Pancreas (tissue), 10 donors: ENCODE measurements at regions not wholly inside any gene's neighbourhood (a gene's known extent, or its start where the extent isn't known, plus 50 kb on each side); places are given as distances from the start of the nearest gene placed in this dataset.

Experiments
- ATAC-seq, 4 donors: fragments of 200-7000 bp; cut with Tn5 transposase; one replicate each; pipeline versions ENCODE4 v1.8.0 to v1.9.1; 2020; ENCODE audit warnings: mild to moderate bottlenecking in 4 of 4, moderate library complexity in 4 of 4
- DNase-seq, 6 donors: peaks; one replicate each; pipeline ENCODE4 v3.0.0-alpha.2; 2020
- FAIRE-seq: peaks from 2 replicates; lab custom pipeline; 2012; peaks lifted over from hg19 to GRCh38; lab: Jason Lieb, UNC
- H3K27ac ChIP-seq, 4 donors: fragments of 200-600 bp; sonication (generic); 1 replicate in 3 of 4; 2 replicates in 1 of 4; pipeline versions ENCODE4 v1.5.0 to v1.8.0; 2020
- H3K27me3 ChIP-seq, 4 donors: fragments of 200-600 bp; one replicate each; pipeline ENCODE4 v1.8.0; 2021
- H3K36me3 ChIP-seq, 3 donors: fragments of 200-600 bp; sonication (generic) in 1 of 3; one replicate each; pipeline versions ENCODE4 v1.5.0 to v1.8.0; 2020 to 2021
- H3K4me1 ChIP-seq, 3 donors: fragments of 200-600 bp; one replicate each; pipeline ENCODE4 v1.8.0; 2021
- H3K4me3 ChIP-seq, 4 donors: fragments of 200-600 bp; sonication (generic) in 2 of 4; one replicate each; pipeline versions ENCODE4 v1.5.0 to v1.8.0; 2020 to 2021
- H3K9me3 ChIP-seq, 4 donors: fragments of 200-600 bp; one replicate each; pipeline ENCODE4 v1.8.0; 2021
- CTCF ChIP-seq, 4 donors: fragments of 200-600 bp; sonication (generic) in 3 of 4; IDR thresholded peaks; one replicate each; pipeline versions ENCODE4 v1.5.0 to v1.8.0; 2021; ENCODE audit warnings: antibody characterized with exemption in 4 of 4
- WGBS, 2 donors: extraction: QIAGEN DNeasy Blood & Tissue Kit; methylation state at CpG; one replicate each; pipeline ENCODE4 v1.1.7; 2013; 5-methylcytosine and 5-hydroxymethylcytosine counted together
- intact Hi-C, 3 donors: fragments of 100-400 bp; cut with DNase I; formaldehyde crosslinking; loops; one replicate each; pipeline versions ENCODE4 v1.11.1 to v1.14.2; 2022
- donor health status: healthy with polysubstance abuse.
- donor health status: DM: no; HTN: no; CAD: no; lungs with moderate emphysema.
- donor health status: DM: no; HTN: no; CAD: no.
- donor health status: control.
- donor health status: control.
- donor health status: Bipolar disorder and iron deficiency.
- donor health status: DM: yes; HTN: yes; CAD: no.
- donor health status: DM: no; HTN: no; CAD: no.
- donor health status: DM: no; HTN: no; CAD: no.
- donor health status: DM: yes; HTN: yes; CAD: no.

GRCh38 chr4:115688961-115689360, 575.5 kb upstream of the NDST4 start:
- no peaks in the 10 kb centered on the region for H3K27me3 ChIP-seq
- FAIRE-seq = no peak
- H3K4me1 ChIP-seq = no peaks in the 10 kb centered on the region
- DNase-seq = no peak
- no peak overlapping the region for H3K4me3 ChIP-seq
- intact Hi-C loops = no loop called here
- no peaks in the 10 kb centered on the region for H3K9me3 ChIP-seq
- H3K36me3 ChIP-seq = no peaks in the 10 kb centered on the region
- ATAC-seq = no peak
- TF ChIP-seq CTCF (IDR thresholded peaks at IDR 0.05) = no peak
- no peak overlapping the region for H3K27ac ChIP-seq

GRCh38 chr4:115687052-115687755, 573.8 kb upstream of the NDST4 start:
- intact Hi-C loops = no loop called here
- Histone ChIP-seq H3K4me1 (no peaks in the 10 kb centered on the region), H3K27ac (no peak overlapping the region), H3K4me3 (no peak overlapping the region), H3K36me3 (no peaks in the 10 kb centered on the region), H3K27me3 (no peaks in the 10 kb centered on the region), H3K9me3 (no peaks in the 10 kb centered on the region)
- no peak for TF ChIP-seq CTCF (IDR thresholded peaks at IDR 0.05)
- no peak for DNase-seq
- WGBS, 2 donors = 86 to 88% methylated on average over 1 of the region's 1 CpG
- ATAC-seq = no peak
- no peak for FAIRE-seq

- Histone ChIP-seq H3K27ac (no peak overlapping the region), H3K27me3 (no peaks in the 10 kb centered on the region), H3K4me3 (no peak overlapping the region), H3K4me1 (no peaks in the 10 kb centered on the region), H3K9me3 (no peaks in the 10 kb centered on the region), H3K36me3 (no peaks in the 10 kb centered on the region)
- 87 to 93% methylated on average over 45 to 47 of the region's 47 CpGs for WGBS, 2 donors
- peak in 2 of 6 donors; percentile 55 to 60 for DNase-seq
- TF ChIP-seq CTCF (IDR thresholded peaks at IDR 0.05) = no peak
- no peak for FAIRE-seq
- ATAC-seq = no peak
- intact Hi-C loops = no loop called here
Measured at GRCh38 chr4:115678425-115678941, 565.1 kb upstream of the NDST4 start.

GRCh38 chr4:115675719-115676118, 562.3 kb upstream of the NDST4 start:
- Histone ChIP-seq H3K36me3 (no peaks in the 10 kb centered on the region), H3K27ac (no peak overlapping the region), H3K4me3 (no peak overlapping the region), H3K4me1 (no peaks in the 10 kb centered on the region), H3K9me3 (no peaks in the 10 kb centered on the region), H3K27me3 (no peaks in the 10 kb centered on the region)
- no peak for ATAC-seq
- peak; percentile 90 for FAIRE-seq
- no peak for DNase-seq
- 38 to 44% methylated on average over 1 of the region's 1 CpG for WGBS, 2 donors
- intact Hi-C loops = no loop called here
- TF ChIP-seq CTCF (IDR thresholded peaks at IDR 0.05) = no peak

GRCh38 chr4:115674485-115674884, 561.1 kb upstream of the NDST4 start:
- FAIRE-seq (no peak), ATAC-seq (no peak), DNase-seq (no peak)
- Histone ChIP-seq H3K4me3 (no peak overlapping the region), H3K36me3 (no peaks in the 10 kb centered on the region), H3K9me3 (no peaks in the 10 kb centered on the region), H3K27me3 (no peaks in the 10 kb centered on the region), H3K27ac (no peak overlapping the region), H3K4me1 (no peaks in the 10 kb centered on the region)
- intact Hi-C loops = no loop called here
- TF ChIP-seq CTCF (IDR thresholded peaks at IDR 0.05) = no peak
